A549 (cell line): ENCODE measurements at regions not wholly inside any gene's neighbourhood (a gene's known extent, or its start where the extent isn't known, plus 50 kb on each side); places are given as distances from the start of the nearest gene placed in this dataset.

Source experiments
- CEBPB ChIP-seq, 2 experiments: fragments of >200 bp in 1 of 2; sonication (Bioruptor Twin) in 1 of 2; formaldehyde crosslinking in 1 of 2; IDR thresholded peaks; 2 replicates each; pipeline ENCODE4 v1.6.1; 2012 to 2016
- CTCF ChIP-seq: fragments of >200 bp; sonication (Bioruptor Twin); formaldehyde crosslinking; IDR thresholded peaks from 3 replicates; pipeline ENCODE4 v1.5.1; 2016
- ESRRA ChIP-seq: fragments of 150-350 bp; IDR thresholded peaks from 2 replicates; pipeline ENCODE4 v1.6.1; 2014; ENCODE audit warnings: mild to moderate bottlenecking, low read length, borderline replicate concordance
- SMC3 ChIP-seq: fragments of >200 bp; sonication (Bioruptor Twin); formaldehyde crosslinking; IDR thresholded peaks from 3 replicates; pipeline ENCODE4 v1.6.1; 2018; ENCODE audit warnings: inconsistent platforms

- TF ChIP-seq CTCF (no peak), ESRRA (no peak), SMC3 (0 out of 3 replicates have a peak, but pooled peaks have one; percentile 16), CEBPB (IDR thresholded peaks at IDR 0.05) (no peak)
These were observed 163.2 kb downstream of the UTP18 start for GRCh38 chr17:51423421-51424160.
